ENCODE measurements at regions not wholly inside any gene's neighbourhood (a gene's known extent, or its start where the extent isn't known, plus 50 kb on each side); places are given as distances from the start of the nearest gene placed in this dataset.

GRCh38 chr5:2888520-2889060 lies 137.1 kb upstream of the IRX2 start:
- TF ChIP-seq CTCF (IDR thresholded peaks at IDR 0.05; ENCODE audit: borderline replicate concordance, extremely low read depth, low read length, poor library complexity, severe bottlenecking) (no peak), EZH2 (IDR thresholded peaks at IDR 0.05; ENCODE audit: borderline replicate concordance, low read depth, low read length, severe bottlenecking) (no peak)

All from DND-41 (cell line).